H1 (cell line): ENCODE measurements at regions not wholly inside any gene's neighbourhood (a gene's known extent, or its start where the extent isn't known, plus 50 kb on each side); places are given as distances from the start of the nearest gene placed in this dataset.

Experiments used
- JUN ChIP-seq: IDR thresholded peaks from 2 replicates; pipeline ENCODE4 v1.6.1; 2011; ENCODE audit warnings: low read depth, mild to moderate bottlenecking, improper control_type of control experiment, low read length

DNA sequence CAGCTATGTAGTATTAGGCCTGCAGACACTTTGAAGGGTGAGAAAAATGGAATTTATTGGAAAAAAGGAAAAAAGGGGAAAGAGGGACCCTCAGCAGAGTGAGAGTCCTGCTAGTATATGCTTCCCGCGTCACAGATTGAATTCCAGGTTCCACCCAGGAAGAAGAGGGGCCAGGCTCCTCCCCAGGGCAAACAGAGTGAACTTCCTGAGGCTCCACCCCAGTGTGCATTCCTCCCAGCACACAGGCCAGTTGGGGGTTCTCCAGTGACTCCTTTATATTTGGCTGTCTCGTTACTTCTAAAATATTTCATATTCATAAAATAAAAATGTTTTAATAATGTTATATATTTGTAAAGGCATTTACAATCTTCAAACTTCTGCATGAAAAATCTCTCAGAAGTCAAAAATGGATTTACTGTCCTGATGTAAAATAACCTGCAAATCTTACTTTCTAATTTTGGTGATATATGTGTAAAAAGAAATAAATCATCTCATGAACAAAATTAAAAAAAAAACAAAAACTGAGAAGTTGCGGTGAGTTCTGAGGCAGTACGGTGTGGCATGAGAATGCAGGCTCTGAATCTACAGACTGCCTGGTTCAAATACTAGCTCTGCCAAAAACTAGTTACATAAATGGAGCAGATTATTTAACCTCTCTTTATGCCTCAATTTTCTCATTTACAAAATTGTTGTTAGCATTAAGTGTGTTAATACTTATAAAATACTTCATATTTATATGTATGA, 175.8 kb upstream of the P2RY1 start (continued):
- TF ChIP-seq JUN: no peak
